Stomach (tissue), 4 donors: ENCODE measurements at regions not wholly inside any gene's neighbourhood (a gene's known extent, or its start where the extent isn't known, plus 50 kb on each side); places are given as distances from the start of the nearest gene placed in this dataset.
"Not testable (repeated sequence)": the region's sequence is repeated elsewhere in the genome, so short reads cannot be mapped to it uniquely, and the experiment has no call there.

ENCODE experiments used
- CTCF ChIP-seq, 7 experiments: fragments of 450-650 bp in 4 of 7; fragments of 200-600 bp in 3 of 7; sonication (generic) in 3 of 7; IDR thresholded peaks; one replicate each; pipeline ENCODE4 v1.5.1; 2016 to 2019; ENCODE audit warnings: antibody characterized with exemption in 7 of 7, control low read depth in 2 of 7, mild to moderate bottlenecking in 1 of 7
- POLR2A ChIP-seq, 4 donors: fragments of 450-650 bp; IDR thresholded peaks; one replicate each; pipeline ENCODE4 v1.6.1; 2016; ENCODE audit warnings: antibody characterized with exemption in 4 of 4, control low read depth in 2 of 4, mild to moderate bottlenecking in 1 of 4, moderate library complexity in 1 of 4
- POLR2AphosphoS5 ChIP-seq, 3 donors: sonication (generic); formaldehyde crosslinking; IDR thresholded peaks; one replicate each; pipeline ENCODE4 v1.6.1; 2016; ENCODE audit warnings: antibody characterized with exemption in 3 of 3

DNA sequence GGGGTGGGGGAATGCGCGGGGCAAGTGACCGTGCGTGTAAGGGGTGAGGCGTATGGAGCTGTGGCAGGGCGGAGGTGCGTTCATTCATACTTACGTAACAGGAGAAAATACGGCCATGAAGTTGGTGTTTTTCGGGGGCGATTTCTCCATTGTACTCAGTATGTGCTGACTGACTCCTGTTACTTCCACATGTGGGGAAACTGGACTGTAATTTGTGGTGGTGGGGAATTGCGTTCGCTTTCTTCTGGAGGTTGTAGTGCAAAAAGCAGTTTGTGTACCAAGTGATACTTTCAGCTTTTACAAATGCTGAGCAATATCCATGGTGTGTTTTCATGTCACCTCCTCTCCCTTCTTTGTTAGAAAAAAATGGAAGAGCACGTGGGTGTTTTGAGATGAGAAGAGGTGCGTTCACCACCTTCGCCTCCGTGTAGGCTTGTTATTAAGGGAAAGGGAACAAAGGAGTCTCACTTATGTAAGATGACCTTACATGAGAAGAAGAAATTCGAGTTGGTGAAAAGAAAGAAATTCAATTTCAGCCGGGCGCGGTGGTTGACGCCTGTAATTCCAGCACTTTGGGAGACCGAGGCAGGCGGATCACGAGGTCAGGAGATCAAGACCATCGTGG, 181.1 kb upstream of the NOTCH2NLA start:
- TF ChIP-seq CTCF, POLR2A (IDR thresholded peaks at IDR 0.05): not testable (repeated sequence)
- peak in 2 of 3 donors; percentile 46 to 66 for TF ChIP-seq POLR2AphosphoS5 (IDR thresholded peaks at IDR 0.05)
